ENCODE measurements at regions not wholly inside any gene's neighbourhood (a gene's known extent, or its start where the extent isn't known, plus 50 kb on each side); places are given as distances from the start of the nearest gene placed in this dataset.

- TF ChIP-seq CTCF (IDR thresholded peaks at IDR 0.05 in 2 of 3, conservative IDR thresholded peaks at IDR 0.05 in 1 of 3; ENCODE audit: borderline replicate concordance in 1 of 3, insufficient read depth in 1 of 3, low read depth in 2 of 3, low read length in 2 of 3) = no peak
- TF ChIP-seq REST (IDR thresholded peaks at IDR 0.05; ENCODE audit: low read depth) = no peak
- TF ChIP-seq POLR2A (IDR thresholded peaks at IDR 0.05; ENCODE audit: borderline replicate concordance, extremely low read depth, insufficient read depth, insufficient read length) = no peak
- no peak for TF ChIP-seq POLR2AphosphoS5 (IDR thresholded peaks at IDR 0.05; ENCODE audit: low read depth, low read length)
- no peak for TF ChIP-seq ATF3 (IDR thresholded peaks at IDR 0.05)
- TF ChIP-seq ZNF274 (IDR thresholded peaks at IDR 0.05; ENCODE audit: low read depth, low read length) = no peak
Observed at GRCh38 chr3:153233986-153234385, 72.0 kb downstream of the RAP2B start.

Data from HCT116 (cell line).